Astrocyte (in vitro differentiated cells and primary cell): ENCODE measurements at regions not wholly inside any gene's neighbourhood (a gene's known extent, or its start where the extent isn't known, plus 50 kb on each side); places are given as distances from the start of the nearest gene placed in this dataset.

ENCODE experiments used
- DNase-seq: peaks from one replicate; pipeline ENCODE4 v3.0.0-alpha.2; 2010; ENCODE audit warnings: low read depth
- FAIRE-seq: peaks from 2 replicates; lab custom pipeline; 2011; peaks lifted over from hg19 to GRCh38; lab: Jason Lieb, UNC
- H2AFZ ChIP-seq: 2 replicates; pipeline ENCODE4 v1.6.0; 2012; ENCODE audit warnings: low read depth, low read length, inconsistent platforms
- H3K27ac ChIP-seq: 2 replicates; pipeline ENCODE4 v1.5.1; 2011; ENCODE audit warnings: low read depth, low read length, inconsistent platforms
- H3K27me3 ChIP-seq: 2 replicates; pipeline ENCODE4 v1.6.0; 2011; ENCODE audit warnings: low read length, inconsistent platforms; ENCODE audit not compliant: insufficient read depth
- H3K36me3 ChIP-seq: 2 replicates; pipeline ENCODE4 v1.5.1; 2011; ENCODE audit warnings: low read length, inconsistent platforms; ENCODE audit not compliant: insufficient read depth
- H3K4me1 ChIP-seq: 2 replicates; pipeline ENCODE4 v1.5.1; 2011; ENCODE audit warnings: low read length, inconsistent platforms; ENCODE audit not compliant: insufficient read depth
- H3K4me2 ChIP-seq: 2 replicates; pipeline ENCODE4 v1.6.0; 2012; ENCODE audit warnings: low read length, inconsistent platforms
- H3K4me3 ChIP-seq: 2 replicates; pipeline ENCODE4 v1.5.1; 2011; ENCODE audit warnings: low read depth, mild to moderate bottlenecking, low read length, inconsistent platforms; ENCODE audit not compliant: insufficient read depth
- H3K79me2 ChIP-seq: 2 replicates; pipeline ENCODE4 v1.6.0; 2012; ENCODE audit warnings: mild to moderate bottlenecking, low read length, inconsistent platforms; ENCODE audit not compliant: insufficient read depth
- H3K9ac ChIP-seq: 2 replicates; pipeline ENCODE4 v1.6.0; 2012; ENCODE audit warnings: mild to moderate bottlenecking, low read length, inconsistent platforms
- H3K9me3 ChIP-seq: 2 replicates; pipeline ENCODE4 v1.5.1; 2012; ENCODE audit warnings: low read depth, mild to moderate bottlenecking, low read length, inconsistent platforms; ENCODE audit not compliant: insufficient read depth
- H4K20me1 ChIP-seq: 2 replicates; pipeline ENCODE4 v1.6.0; 2012; ENCODE audit warnings: low read length, inconsistent platforms; ENCODE audit not compliant: insufficient read depth
- H3K27ac Mint-ChIP-seq: one replicate; pipeline ENCODE4 v1.8.0; 2021; ENCODE audit warnings: mild to moderate bottlenecking, mixed read lengths; ENCODE audit not compliant: unreplicated experiment
- H3K27me3 Mint-ChIP-seq: one replicate; pipeline ENCODE4 v1.8.0; 2021; ENCODE audit warnings: low read depth, mixed read lengths; ENCODE audit not compliant: unreplicated experiment
- H3K36me3 Mint-ChIP-seq: one replicate; pipeline ENCODE4 v1.8.0; 2021; ENCODE audit warnings: low read depth, mixed read lengths; ENCODE audit not compliant: unreplicated experiment
- H3K4me1 Mint-ChIP-seq: one replicate; pipeline ENCODE4 v1.8.0; 2021; ENCODE audit warnings: low read depth, mixed read lengths; ENCODE audit not compliant: unreplicated experiment
- H3K4me3 Mint-ChIP-seq: one replicate; pipeline ENCODE4 v1.8.0; 2021; ENCODE audit warnings: mild to moderate bottlenecking, moderate library complexity, mixed read lengths; ENCODE audit not compliant: unreplicated experiment
- H3K9me3 Mint-ChIP-seq: one replicate; pipeline ENCODE4 v1.8.0; 2021; ENCODE audit warnings: mild to moderate bottlenecking, mixed read lengths; ENCODE audit not compliant: unreplicated experiment
- EZH2 ChIP-seq: IDR thresholded peaks from 2 replicates; pipeline ENCODE4 v1.6.1; 2012; ENCODE audit warnings: mild to moderate bottlenecking, low read length, inconsistent platforms; ENCODE audit not compliant: insufficient read depth
- TF ChIP-seq, protein P1 (sequence below): IDR thresholded peaks from 2 replicates; pipeline ENCODE4 v1.5.1; 2011; ENCODE audit warnings: low read depth, mild to moderate bottlenecking, inconsistent platforms, low read length, moderate library complexity; ENCODE audit not compliant: insufficient read depth

DNA sequence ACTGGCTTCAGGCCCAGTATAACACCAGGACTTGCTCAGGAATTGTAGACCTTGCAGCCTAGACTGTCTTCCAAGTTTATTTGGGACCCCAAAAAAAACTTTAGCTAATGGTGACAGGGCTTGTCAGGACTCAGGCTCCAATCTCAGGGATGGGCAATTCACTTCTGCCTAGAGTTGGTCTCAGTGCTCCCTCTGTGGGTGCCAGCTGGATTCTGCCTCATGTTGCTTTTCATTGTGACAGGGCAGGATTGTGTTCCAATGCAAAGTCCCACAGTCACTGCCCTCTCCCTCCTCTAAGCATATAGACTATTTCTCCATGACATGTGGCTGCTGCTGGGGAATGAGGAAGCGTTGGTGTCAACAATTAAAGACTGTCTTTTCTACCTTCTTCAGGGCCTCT, 174.7 kb downstream of the CYLC2 start:
- Histone ChIP-seq H3K4me3 (no peak overlapping the region), H3K36me3 (no peaks in the 10 kb centered on the region), H3K4me1 (no peaks in the 10 kb centered on the region), H3K27ac (no peak overlapping the region), H3K9ac (no peak overlapping the region), H2AFZ (no peak overlapping the region), H3K4me2 (no peak overlapping the region), H3K27me3 (no peaks in the 10 kb centered on the region), H3K9me3 (peaks cover 8% of the 10 kb centered on the region), H4K20me1 (no peaks in the 10 kb centered on the region), H3K79me2 (no peaks in the 10 kb centered on the region)
- Mint-ChIP-seq H3K4me1 (no peaks in the 10 kb centered on the region), H3K27me3 (no peaks in the 10 kb centered on the region), H3K36me3 (no peaks in the 10 kb centered on the region), H3K4me3 (no peak overlapping the region), H3K9me3 (peaks cover 17% of the 10 kb centered on the region), H3K27ac (no peak overlapping the region)
- FAIRE-seq (no peak), DNase-seq (no peak)
- TF ChIP-seq EZH2: no peak
- TF ChIP-seq, protein P1, sequence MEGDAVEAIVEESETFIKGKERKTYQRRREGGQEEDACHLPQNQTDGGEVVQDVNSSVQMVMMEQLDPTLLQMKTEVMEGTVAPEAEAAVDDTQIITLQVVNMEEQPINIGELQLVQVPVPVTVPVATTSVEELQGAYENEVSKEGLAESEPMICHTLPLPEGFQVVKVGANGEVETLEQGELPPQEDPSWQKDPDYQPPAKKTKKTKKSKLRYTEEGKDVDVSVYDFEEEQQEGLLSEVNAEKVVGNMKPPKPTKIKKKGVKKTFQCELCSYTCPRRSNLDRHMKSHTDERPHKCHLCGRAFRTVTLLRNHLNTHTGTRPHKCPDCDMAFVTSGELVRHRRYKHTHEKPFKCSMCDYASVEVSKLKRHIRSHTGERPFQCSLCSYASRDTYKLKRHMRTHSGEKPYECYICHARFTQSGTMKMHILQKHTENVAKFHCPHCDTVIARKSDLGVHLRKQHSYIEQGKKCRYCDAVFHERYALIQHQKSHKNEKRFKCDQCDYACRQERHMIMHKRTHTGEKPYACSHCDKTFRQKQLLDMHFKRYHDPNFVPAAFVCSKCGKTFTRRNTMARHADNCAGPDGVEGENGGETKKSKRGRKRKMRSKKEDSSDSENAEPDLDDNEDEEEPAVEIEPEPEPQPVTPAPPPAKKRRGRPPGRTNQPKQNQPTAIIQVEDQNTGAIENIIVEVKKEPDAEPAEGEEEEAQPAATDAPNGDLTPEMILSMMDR: no peak

DNA sequence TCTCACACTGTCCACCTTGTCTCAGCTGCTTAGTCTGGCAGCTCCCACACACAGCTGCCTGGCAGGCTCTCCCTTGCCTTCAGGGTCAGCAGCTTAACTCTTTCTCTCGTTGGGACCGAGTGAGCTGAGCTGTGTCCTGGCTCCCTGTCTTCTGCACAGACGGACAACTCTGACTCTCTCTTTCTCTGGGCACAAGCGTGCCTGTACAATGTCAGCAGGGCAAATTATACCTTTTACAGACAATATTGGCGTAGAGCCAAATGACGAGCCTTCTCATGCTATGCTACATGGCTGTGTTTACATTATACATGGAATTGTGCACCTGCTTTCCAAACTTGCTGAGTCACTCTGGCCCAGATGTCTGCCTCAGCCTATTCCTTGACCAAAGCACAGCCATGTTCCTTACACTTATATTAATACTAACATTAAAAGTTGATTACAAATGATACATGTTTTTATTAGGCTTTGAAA, 188.6 kb downstream of the CYLC2 start:
- no peak overlapping the region for H3K4me3 ChIP-seq
- no peaks in the 10 kb centered on the region for H3K36me3 Mint-ChIP-seq
- no peaks in the 10 kb centered on the region for H3K9me3 ChIP-seq
- no peaks in the 10 kb centered on the region for H3K27me3 ChIP-seq
- no peak for TF ChIP-seq EZH2
- TF ChIP-seq, protein P1: no peak
- no peak overlapping the region for H3K9ac ChIP-seq
- no peaks in the 10 kb centered on the region for H4K20me1 ChIP-seq
- H3K27me3 Mint-ChIP-seq: no peaks in the 10 kb centered on the region
- H3K4me3 Mint-ChIP-seq: no peak overlapping the region
- H3K4me1 ChIP-seq: no peaks in the 10 kb centered on the region
- no peak overlapping the region for H2AFZ ChIP-seq
- H3K36me3 ChIP-seq: no peaks in the 10 kb centered on the region
- DNase-seq (no peak), FAIRE-seq (no peak)
- H3K9me3 Mint-ChIP-seq: peaks cover 5% of the 10 kb centered on the region
- H3K4me2 ChIP-seq: no peak overlapping the region
- H3K27ac ChIP-seq: no peak overlapping the region
- no peaks in the 10 kb centered on the region for H3K4me1 Mint-ChIP-seq
- H3K79me2 ChIP-seq: no peaks in the 10 kb centered on the region
- no peak overlapping the region for H3K27ac Mint-ChIP-seq

DNA sequence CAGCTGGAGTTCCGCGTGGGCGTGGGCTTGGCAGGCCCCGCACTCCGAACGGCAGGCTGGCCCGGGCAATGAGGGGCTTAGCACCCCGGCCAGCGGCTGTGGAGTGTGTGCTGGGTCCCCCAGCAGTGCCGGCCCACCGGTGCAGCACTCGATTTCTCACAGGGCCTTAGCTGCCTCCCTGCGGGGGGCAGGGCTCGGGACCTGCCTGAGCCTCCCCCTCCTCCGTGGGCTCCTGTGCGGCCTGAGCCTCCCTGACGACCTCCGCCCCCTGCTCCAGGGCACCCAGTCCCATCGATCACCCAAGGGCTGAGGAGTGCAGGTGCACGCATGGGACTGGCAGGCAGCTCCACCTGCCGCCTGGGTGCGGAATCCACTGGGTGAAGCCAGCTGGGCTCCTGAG, 191.8 kb downstream of the CYLC2 start:
- TF ChIP-seq EZH2: no peak
- TF ChIP-seq, protein P1: no peak
- H3K27me3 ChIP-seq: no peaks in the 10 kb centered on the region
- no peaks in the 10 kb centered on the region for H3K36me3 ChIP-seq
- H3K27ac ChIP-seq: no peak overlapping the region
- H3K79me2 ChIP-seq: no peaks in the 10 kb centered on the region
- DNase-seq (no peak), FAIRE-seq (no peak)
- no peak overlapping the region for H3K4me3 ChIP-seq
- no peak overlapping the region for H3K4me3 Mint-ChIP-seq
- no peaks in the 10 kb centered on the region for H3K4me1 Mint-ChIP-seq
- H4K20me1 ChIP-seq: no peaks in the 10 kb centered on the region
- H3K27ac Mint-ChIP-seq: no peak overlapping the region
- H3K9me3 ChIP-seq: no peaks in the 10 kb centered on the region
- no peaks in the 10 kb centered on the region for H3K36me3 Mint-ChIP-seq
- H3K4me1 ChIP-seq: no peaks in the 10 kb centered on the region
- H3K4me2 ChIP-seq: no peak overlapping the region
- no peaks in the 10 kb centered on the region for H3K27me3 Mint-ChIP-seq
- no peak overlapping the region for H3K9ac ChIP-seq
- peaks cover 5% of the 10 kb centered on the region for H3K9me3 Mint-ChIP-seq
- H2AFZ ChIP-seq: no peak overlapping the region
